Jurkat, Clone E6-1 (cell line): ENCODE measurements at regions not wholly inside any gene's neighbourhood (a gene's known extent, or its start where the extent isn't known, plus 50 kb on each side); places are given as distances from the start of the nearest gene placed in this dataset.
"Not testable (repeated sequence)": the region's sequence is repeated elsewhere in the genome, so short reads cannot be mapped to it uniquely, and the experiment has no call there.

ENCODE experiments used
- DNase-seq: peaks from one replicate; pipeline ENCODE4 v3.0.0-alpha.2; 2011; ENCODE audit warnings: low read depth, low spot score
- H3K4me3 ChIP-seq: 2 replicates; pipeline ENCODE4 v1.5.1; 2011; ENCODE audit warnings: mild to moderate bottlenecking, low read length, control low read depth, moderate library complexity

DNA sequence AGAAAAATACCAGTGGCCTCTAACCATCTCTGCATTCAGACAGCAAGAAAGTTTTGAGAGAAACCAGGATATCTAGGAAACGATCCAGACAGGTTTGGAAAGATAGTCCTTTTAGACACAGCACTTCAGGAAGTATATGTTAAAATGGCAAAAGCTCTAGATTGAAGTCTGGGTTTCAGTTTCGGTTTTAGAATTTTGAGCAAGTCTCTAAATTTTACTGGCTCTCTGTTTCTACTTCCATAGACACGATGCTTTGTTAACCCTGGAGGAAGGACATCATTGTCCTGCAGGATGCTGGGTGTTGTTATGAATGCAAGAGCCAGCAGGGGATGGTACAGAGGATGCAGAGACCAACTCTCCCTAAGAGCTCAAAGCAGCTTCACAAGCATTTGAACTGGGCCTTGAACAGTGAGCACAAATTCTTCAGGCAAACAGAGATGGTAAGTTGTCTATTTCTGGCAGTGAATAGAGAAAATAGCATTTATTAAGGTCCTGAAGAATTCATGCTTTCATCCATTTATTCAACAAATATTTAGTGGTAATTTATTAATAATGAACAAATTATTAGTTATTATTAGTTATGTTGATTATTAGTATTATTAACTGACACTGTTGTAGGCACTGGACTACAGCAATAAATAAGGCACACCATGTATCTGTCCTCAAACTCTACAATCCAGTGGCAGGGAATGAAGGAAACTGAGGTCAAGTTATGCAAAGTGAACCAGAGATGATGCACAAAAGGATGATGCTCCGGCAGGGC, 152.7 kb upstream of the NRP1 start:
- no peak overlapping the region; the same call in 1 of the 2 replicates for H3K4me3 ChIP-seq
- peak; percentile 14 for DNase-seq

DNA sequence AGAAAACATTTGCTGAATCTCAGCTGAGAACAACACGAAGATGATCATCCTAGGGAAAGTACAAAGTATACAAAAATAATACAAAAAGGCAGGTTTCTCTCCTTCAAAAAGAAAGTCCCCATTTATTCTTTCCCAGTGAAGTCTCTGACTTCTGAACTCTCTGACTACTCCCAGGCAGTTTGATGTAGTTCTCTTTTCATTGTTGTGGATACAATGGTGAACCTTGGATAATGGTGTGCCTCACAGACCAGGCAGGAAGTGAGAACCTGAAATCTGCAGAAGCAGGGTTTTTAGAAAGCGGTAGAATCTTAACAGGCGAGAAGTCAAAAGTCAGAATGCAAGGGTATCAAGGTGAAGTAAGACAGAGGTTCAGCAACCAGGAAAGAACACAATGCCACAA, 150.8 kb upstream of the NRP1 start:
- no peak for DNase-seq

DNA sequence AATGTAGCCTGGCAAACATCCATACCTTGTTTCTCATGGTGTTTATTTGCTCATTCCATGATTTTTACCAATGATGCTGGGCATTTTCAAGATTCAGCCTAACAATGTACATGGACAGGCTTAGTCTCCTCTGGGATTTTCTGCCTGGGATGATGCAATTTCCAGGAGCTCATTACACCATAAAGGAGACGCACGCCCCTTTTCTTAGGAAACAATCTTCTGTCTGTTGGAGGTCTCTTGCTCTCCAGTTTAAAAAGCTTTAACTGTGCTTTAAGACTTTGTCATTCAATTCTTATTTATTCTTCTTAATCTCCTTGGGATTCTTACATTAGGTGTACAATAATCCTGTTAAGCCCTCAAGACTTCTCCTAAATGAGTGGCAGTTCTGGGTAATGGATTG, 150.3 kb upstream of the NRP1 start:
- H3K4me3 ChIP-seq, result no peak overlapping the region
- no peak for DNase-seq

More for the DNA sequence above, 150.8 kb upstream of the NRP1 start:
- no peak overlapping the region for H3K4me3 ChIP-seq

DNA sequence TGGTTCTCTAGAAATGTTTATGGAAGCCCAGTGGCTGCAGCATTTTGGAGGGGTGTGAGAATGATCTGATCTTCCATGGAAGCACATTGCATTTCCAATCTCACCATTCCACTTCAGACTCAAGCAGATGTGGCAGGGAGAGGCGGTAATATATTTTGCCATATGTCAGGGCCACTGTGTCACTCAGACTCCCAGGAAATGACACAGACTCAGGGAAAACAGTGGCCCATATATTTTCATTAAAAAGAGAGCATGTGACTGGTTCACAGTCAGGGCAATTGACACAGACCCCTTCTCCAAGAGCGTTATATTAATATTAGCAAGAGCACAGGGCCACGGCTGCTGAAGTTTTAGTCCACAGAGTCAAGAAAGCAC, 149.3 kb upstream of the NRP1 start:
- no peak overlapping the region for H3K4me3 ChIP-seq
- DNase-seq, result no peak

DNA sequence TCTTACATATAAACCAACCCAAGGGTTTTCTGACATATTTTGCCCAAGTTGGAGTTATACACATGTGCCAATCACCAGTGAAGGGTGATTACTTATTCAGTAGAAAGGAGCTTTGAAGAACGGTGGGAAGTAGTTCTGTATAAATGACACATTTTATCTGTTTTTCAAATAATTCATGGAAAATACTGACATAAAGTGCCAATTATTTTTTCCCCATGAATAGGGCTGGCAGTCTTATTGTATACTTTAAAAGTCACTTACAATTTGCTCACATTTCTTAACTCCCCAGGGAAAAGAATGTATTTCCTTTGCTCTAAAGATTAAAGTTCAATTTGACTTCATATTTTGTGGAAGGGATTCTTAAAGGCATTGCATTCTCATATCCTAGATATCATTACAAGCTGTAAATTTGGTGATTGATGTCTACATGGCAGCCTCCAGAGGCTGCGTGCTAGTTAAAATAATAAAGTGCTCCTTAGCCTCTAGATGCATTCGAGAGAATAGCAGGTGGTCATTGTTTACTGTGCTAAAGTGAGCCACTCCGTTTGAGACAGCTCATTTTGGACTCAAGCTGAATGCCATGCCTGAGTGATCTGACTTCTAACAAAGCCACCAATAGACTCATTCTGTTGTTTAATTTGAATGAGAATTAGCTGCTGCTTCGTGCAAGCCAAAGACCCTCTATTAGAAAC, 148.8 kb upstream of the NRP1 start:
- no peak for DNase-seq

DNA sequence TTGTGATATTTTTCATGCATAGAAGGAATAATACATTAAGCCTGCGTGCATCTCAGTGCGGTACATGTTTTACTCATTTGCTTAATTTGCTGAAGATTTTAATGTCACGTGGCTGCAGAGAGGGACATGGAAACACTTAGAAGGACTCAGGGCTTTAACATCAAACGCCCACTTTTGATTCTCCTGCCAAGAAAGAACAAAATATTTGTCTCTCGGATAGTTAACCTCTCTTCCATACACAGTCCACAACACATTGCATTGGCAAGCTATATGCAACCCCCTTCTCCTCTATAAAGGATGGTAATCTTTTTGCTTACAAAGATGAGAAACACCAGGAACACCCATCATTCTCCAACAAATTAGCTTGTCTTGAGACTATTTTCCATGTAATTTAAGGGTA, 148.0 kb upstream of the NRP1 start:
- DNase-seq, result no peak
- no peak overlapping the region for H3K4me3 ChIP-seq

More for the DNA sequence above, 148.8 kb upstream of the NRP1 start:
- no peak overlapping the region for H3K4me3 ChIP-seq

DNA sequence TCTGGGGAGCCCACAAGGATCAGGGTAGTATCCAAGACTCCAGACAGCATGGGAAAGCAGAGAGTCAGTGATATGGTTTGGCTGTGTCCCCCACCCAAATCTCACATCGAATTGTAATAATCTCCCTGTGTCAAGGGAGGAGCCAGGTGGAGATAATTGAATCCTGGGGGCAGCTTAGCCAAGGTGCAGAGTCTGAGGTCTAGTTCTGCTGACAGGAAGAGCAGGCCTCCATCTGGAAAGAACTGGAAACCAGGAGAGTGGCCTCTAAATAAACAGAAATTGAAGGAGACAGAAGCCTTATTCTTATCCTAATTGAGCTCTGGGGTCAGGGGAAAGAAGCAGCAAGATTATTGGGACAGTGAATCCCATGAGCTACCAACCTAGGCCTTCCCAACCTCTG, 146.7 kb upstream of the NRP1 start:
- no peak overlapping the region for H3K4me3 ChIP-seq
- DNase-seq, result no peak

DNA sequence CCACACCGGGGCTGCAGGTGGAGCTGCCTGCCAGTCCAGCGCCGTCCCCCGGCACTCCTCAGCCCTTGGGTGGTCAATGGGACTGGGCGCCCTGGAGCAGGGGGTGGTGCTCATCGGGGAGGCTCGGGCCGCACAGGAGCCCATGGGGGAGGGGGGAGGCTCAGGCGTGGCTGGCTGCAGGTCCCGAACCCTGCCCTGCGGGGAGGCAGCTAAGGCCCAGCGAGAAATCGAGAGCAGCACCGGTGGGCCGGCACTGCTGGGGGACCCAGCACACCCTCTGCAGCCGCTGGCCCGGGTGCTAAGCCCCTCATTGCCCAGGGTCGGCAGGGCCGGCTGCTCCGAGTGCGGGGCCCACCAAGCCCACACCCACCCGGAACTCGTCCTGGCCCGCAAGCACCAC, 145.9 kb upstream of the NRP1 start:
- not testable (repeated sequence) for H3K4me3 ChIP-seq, DNase-seq

DNA sequence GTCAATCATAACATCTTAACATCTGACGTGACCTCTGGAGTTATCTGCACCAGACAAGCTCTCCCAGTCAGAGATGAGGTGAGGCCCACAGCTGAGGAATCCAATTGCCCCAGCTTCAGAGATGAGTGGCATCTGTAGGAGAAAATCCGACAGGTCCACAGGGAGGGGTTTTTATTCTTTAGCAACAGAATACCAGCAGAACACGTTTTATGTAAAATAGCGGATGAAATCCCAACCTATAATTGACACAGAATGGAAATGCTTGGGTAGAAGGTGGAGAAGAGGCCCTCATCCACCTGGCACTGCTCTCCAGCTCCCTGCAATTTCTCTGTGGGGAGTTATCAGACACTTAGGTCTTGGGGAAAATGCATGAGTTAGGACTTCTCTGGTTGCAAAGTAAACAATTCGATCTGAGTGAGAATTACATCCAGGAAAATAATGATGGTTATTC, 144.2 kb upstream of the NRP1 start:
- H3K4me3 ChIP-seq, result no peak overlapping the region
- DNase-seq, result no peak

DNA sequence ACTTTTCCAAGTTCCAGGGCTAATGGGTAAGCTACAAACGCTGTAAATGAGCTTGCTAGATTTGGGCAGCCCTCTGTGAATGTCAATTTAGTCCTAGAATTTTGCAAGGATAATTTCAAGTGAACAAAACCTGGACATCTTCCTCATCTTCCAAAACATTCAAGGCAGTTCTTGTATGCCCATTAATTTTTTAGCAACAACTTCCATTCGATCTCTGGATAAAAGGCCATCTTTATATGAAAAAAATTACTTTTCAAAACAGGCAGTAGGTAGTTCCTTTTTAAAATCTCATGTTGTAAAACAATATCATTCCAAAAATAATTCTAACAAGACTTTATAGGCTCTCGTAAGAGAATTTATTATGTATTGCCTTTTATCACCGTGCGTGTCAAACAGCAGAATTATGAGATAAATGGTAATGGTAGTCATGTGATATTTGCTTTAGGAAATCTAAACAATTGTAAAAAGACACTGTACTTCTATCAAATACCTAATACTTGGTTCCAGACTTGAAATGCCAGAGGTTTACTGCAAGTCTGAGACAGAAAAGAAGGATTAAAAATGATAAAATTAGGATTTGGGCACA, 143.7 kb upstream of the NRP1 start:
- DNase-seq, result no peak
- no peak overlapping the region for H3K4me3 ChIP-seq

DNA sequence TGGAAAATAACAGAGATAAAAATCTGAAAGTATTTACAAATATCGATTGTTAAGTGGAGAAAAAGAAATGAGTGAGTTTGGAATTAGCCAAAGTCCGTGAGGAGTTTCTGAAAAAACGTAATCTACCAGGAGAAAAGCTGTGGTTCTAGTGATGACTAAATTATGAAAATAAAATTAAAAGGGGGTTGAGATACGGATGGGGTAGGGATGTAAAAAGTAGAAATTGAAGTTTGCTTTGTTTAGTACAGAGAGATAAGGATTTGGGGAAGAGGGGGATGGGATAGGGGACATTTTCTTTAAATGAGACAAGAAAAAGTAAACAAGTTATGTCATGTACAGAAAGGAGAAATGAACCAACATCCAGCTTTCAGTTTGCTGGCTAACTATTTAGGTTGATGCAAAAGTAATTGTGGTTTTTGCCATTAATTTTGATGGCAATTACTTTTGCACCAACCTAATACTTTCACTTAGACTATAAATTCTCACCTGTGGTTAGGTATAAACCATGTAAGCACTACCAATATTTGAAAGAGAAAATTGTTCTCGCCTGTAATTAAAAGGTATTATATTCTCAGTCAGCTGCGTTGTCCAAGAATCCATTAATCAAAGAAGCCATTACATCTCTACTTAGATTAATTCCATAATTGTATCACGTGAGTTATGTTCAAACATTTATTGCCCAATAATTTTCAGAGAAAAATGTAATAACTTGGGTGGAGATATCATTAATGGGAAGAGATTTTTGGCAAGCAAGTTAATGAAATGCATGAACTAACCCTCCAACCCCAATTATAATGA, 143.0 kb upstream of the NRP1 start:
- DNase-seq, result no peak
- H3K4me3 ChIP-seq, result no peak overlapping the region

DNA sequence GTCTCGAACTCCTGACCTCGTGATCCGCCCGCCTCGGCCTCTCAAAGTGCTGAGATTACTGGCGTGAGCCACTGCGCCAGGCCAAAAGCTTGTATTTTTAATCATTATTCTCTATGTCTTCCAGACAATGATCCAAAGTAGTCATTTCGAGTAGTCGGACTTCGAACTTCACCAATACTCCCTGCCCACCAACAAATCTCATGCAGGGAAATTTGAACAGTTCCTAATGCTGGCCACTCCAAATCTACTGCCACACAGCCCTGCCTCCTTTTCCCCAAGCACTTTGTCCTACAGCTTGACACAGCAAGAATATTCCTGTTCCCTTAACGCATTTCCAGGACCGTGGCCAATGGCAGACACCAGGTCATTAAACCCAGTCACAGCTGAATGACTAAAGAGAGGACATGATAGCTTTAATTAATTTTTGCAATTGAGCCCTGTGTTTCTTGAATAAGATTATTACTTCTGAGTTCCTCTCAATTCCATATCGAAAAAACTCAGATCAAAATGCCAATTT, 142.3 kb upstream of the NRP1 start:
- H3K4me3 ChIP-seq, result no peak overlapping the region
- DNase-seq, result no peak

DNA sequence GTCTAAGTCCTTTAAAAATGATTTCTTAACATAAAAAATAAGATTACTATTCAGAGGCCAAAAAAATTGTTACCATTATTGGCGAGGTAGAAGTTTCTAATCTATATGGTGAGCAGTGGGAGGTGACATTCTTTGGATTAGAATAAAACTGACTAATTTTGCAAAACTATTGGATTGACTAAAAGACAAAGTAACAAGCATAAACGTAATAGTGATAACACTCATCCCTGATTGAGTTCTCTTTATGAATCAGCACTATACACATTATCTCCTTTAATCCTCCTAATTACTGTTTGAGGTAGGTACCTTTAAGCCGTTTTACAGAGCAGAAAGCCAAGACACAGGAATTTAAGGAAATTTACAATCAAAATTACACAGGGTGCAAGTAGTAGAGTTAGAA, 139.2 kb upstream of the NRP1 start:
- H3K4me3 ChIP-seq, result no peak overlapping the region
- no peak for DNase-seq

DNA sequence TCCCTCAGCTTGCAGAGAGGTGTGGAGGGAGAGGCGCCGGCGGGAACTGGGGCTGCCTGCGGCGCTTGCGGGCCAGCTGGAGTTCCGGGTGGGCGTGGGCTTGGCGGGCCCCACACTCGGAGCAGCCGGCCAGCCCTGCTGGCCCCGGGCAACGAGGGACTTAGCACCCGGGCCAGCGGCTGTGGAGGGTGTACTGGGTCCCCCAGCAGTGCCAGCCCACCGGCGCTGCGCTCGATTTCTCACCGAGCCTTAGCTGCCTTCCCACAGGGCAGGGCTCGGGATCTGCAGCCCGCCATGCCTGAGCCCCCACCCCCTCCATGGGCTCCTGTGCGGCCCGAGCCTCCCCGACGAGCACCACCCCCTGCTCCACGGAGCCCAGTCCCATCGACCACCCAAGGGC, 133.5 kb upstream of the NRP1 start:
- not testable (repeated sequence) for H3K4me3 ChIP-seq, DNase-seq

DNA sequence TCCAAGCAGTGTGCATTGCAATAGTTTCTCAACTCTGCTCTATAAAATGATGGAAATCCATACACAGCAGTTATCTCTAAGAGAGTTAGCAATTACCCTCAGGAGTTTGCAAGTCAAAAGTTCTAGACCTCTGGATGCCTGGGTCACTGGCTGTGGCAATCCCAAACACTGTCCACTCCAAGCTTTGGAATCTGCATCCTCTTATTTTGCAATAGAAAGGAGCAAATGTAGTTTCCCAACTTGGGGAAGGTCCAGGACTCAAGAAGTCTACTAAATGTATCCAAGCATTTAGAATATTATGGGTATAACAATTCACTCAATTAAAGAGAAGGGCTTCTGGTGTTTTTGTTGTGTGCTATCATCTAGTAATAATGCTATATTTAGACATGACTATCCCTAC, 131.3 kb upstream of the NRP1 start:
- DNase-seq, result no peak
- H3K4me3 ChIP-seq, result no peak overlapping the region

DNA sequence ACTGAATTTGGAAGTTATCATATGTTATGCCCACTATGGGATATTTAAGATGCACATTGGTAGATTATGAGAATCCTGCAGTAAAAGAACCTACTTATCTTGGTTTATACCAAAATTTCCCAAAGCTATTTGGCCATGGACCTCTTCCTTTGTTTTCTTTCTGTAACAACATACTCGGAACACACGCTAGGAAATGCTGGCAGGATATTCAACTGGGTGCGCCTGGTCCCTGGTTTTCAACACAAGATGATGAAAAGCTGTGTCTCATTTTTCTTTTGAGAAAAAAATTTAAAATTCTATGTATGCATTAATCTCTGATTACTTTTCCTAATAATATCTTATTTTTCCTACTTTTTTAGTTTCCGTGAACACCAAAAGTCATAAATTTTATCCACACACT, 128.5 kb upstream of the NRP1 start:
- DNase-seq, result no peak
- no peak overlapping the region for H3K4me3 ChIP-seq

DNA sequence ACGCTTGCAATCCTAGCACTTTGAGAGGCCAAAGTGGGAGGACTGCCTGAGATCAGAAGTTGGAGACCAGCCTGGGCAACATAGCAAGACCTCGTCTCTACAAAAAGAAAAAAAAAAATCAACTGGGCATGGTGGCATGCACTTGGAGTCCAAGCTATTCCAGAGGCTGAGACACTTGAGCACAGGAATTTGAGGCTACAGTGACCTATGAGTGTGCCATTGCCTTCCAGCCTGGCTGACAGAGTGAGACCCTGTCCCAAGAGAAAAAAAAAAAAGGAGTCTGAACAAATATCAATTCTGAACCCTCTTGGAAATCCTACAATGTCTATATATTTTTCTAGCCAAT, 126.8 kb upstream of the NRP1 start:
- DNase-seq, result no peak
- H3K4me3 ChIP-seq, result no peak overlapping the region

DNA sequence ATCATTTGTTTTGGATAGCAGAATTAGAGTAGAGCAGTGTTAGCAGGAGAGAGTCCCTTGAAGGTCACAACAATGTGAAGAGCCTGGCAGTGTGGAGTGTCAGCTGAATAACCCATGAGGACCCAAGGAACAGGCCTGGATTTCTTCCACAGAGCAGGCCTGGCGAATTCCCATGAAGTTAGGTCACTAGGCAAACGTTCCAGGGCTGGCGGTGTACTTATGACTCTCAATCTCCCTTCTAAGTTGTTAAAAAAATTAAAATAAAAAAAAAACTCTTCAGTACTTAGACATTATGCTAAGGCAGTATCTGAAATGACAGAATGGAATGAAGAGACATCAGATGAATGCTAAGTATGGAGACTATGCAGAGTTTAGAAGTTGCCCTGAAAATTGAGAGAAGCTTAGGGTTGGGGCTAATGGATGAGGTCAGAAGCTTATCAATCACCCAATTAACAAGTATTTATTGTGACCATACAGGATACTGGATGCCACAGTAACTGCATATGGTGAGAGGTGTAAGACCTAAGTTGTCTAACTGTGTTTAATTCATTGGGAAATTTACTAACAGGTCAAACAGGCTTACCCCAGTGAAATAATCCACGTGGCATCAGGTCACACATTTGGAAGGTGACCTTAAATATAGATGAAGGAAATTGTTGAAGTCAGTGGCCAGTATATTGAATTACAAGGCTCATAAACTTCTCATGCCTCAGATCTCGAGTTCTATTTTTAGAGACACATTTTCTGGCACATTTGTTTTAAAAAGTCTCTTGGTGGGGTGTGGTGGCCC, 126.2 kb upstream of the NRP1 start:
- no peak for DNase-seq
- no peak overlapping the region for H3K4me3 ChIP-seq

DNA sequence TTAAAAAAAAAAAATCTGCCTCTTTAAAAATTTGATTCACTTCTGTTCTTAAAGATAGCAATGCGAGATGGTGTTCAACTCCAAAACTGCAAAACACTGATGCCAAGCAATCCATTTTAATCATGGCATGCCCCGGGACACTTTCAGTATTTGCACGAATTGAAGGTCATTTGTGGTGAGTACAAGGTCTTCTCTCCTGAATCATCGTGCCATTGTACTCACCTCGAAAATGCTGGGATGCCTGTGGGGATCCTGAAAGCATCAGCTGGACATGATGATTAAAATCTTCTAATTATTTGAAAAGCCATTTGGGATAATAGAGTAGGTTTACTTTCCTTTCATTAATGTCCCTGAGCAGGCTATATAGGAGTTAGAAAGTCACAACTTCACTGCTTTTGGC, 125.1 kb upstream of the NRP1 start:
- no peak for DNase-seq
- H3K4me3 ChIP-seq, result no peak overlapping the region
